Stimulated activated naive CD8-positive, alpha-beta T cell treated with anti-CD3 and anti-CD28 coated beads, Interleukin-15, amount 100 ng/mL, for 72 hours (primary cell): ENCODE measurements at regions not wholly inside any gene's neighbourhood (a gene's known extent, or its start where the extent isn't known, plus 50 kb on each side); places are given as distances from the start of the nearest gene placed in this dataset.

Experiments used
- ATAC-seq: fragments of 150-1000 bp; cut with Tn5 transposase; 2 replicates; pipeline ENCODE4 v1.10.0; 2021; ENCODE audit warnings: mild to moderate bottlenecking, moderate library complexity
- DNase-seq, 2 donors: peaks; one replicate each; pipeline ENCODE4 v3.0.0; 2021 to 2022
- H3K27ac Mint-ChIP-seq, 2 donors: one replicate each; pipeline ENCODE4 v1.8.0; 2022; ENCODE audit warnings: mild to moderate bottlenecking in 2 of 2, mixed read lengths in 2 of 2, moderate library complexity in 2 of 2
- H3K27me3 Mint-ChIP-seq: one replicate; pipeline ENCODE4 v1.8.0; 2022; ENCODE audit warnings: mixed read lengths
- H3K4me1 Mint-ChIP-seq: one replicate; pipeline ENCODE4 v1.8.0; 2022; ENCODE audit warnings: mild to moderate bottlenecking, mixed read lengths
- H3K4me3 Mint-ChIP-seq, 2 donors: one replicate each; pipeline ENCODE4 v1.8.0; 2022; ENCODE audit warnings: mild to moderate bottlenecking in 2 of 2, mixed read lengths in 2 of 2, moderate library complexity in 1 of 2
- H3K9me3 Mint-ChIP-seq, 2 donors: one replicate each; pipeline ENCODE4 v1.8.0; 2022; ENCODE audit warnings: mixed read lengths in 2 of 2

DNA sequence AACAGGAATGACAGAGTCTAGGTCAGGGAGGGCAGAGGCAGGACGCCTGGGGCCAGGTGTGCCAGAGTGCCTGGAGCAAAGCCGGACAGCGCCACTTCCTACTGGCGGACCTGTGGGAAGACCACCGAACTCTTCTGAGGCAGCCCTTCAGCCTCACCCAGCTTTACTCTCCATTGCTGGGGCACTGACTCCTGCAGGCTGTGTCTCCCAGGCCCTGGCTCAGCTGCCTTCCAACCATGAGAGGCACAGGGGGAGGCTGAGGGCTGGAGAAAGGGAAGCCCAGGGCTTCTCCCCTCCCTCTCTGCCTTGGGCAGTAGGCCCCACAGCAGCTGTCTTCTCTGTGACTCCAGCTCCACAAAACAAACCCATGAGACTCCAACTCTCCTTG, 139.6 kb upstream of the UNC5B start:
- Mint-ChIP-seq H3K27me3 (peaks cover 9% of the 10 kb centered on the region), H3K4me1 (no peaks in the 10 kb centered on the region), H3K9me3 (no peaks in the 10 kb centered on the region), H3K27ac (no peak overlapping the region), H3K4me3 (no peak overlapping the region)
- DNase-seq, result no peak
- no peak for ATAC-seq

DNA sequence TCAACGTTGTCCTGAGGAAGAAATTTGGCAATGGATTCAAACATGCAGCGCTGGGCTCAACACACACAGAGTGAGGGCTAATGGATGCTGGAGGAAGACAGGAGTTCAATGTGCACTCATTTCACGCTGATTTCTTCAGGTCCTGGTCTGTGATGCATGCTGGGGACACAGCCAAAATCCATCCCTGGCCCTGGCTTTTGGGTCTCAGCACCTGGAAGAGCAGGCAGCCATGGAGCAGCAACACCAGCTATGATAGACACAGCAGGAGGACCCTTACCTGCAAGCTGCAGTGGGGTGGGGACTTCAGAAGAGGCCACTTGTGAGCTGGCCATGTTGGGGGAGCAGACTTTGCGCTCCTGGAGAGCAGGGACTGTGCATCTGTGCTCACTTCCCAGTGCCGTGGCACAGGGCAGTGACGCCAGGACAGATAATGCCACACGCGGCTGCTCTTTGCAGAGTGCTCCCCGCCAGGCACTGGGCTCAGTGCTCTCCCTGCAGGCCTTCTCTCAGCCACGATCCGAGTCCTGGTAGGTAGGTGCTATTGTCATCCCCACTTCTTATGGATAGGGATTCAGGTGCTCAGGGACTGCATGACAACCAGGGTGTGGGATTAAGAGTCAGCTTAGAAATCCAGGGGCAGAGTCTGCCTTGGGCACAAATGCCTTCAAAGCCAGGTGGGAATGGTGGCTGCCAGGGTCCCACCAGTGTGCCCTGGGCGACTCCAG, 138.8 kb upstream of the UNC5B start:
- H3K9me3 Mint-ChIP-seq, result no peaks in the 10 kb centered on the region
- H3K4me3 Mint-ChIP-seq, result no peak overlapping the region
- ATAC-seq (no peak), DNase-seq (no peak)
- H3K27ac Mint-ChIP-seq, result no peak overlapping the region
- H3K4me1 Mint-ChIP-seq, result no peaks in the 10 kb centered on the region
- peaks cover 9% of the 10 kb centered on the region for H3K27me3 Mint-ChIP-seq

DNA sequence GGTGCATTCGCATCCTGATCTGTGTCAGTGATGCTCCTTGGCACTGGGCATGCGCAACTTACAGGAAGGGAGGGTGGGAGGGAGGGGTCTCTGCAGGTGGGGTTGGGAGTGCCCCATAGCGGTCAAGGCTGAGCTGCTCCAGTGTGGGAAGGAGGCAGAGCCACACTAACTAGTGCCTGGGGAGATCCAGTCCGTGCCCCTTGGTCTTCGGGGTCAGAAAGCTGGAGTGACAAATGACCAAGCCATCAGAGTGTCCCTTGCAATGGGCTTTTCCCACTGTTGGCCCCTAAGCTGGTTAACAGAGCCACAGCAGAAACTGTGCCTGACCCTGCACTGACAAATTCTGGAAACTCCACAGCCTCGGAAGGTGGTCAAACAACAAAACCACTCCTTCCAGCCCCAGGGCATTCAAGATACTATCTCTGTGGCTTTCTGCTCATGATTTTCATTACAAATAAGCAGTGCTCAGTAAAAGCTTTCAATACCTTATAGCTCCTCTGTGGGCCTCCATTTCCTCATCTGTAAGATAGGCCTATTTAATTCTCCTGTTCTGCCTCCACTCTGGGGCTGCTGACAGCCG, 138.1 kb upstream of the UNC5B start:
- H3K27me3 Mint-ChIP-seq, result peaks cover 9% of the 10 kb centered on the region
- no peaks in the 10 kb centered on the region for H3K9me3 Mint-ChIP-seq
- no peak overlapping the region for H3K27ac Mint-ChIP-seq
- H3K4me3 Mint-ChIP-seq, result no peak overlapping the region
- ATAC-seq, result no peak
- no peaks in the 10 kb centered on the region for H3K4me1 Mint-ChIP-seq
- no peak for DNase-seq

DNA sequence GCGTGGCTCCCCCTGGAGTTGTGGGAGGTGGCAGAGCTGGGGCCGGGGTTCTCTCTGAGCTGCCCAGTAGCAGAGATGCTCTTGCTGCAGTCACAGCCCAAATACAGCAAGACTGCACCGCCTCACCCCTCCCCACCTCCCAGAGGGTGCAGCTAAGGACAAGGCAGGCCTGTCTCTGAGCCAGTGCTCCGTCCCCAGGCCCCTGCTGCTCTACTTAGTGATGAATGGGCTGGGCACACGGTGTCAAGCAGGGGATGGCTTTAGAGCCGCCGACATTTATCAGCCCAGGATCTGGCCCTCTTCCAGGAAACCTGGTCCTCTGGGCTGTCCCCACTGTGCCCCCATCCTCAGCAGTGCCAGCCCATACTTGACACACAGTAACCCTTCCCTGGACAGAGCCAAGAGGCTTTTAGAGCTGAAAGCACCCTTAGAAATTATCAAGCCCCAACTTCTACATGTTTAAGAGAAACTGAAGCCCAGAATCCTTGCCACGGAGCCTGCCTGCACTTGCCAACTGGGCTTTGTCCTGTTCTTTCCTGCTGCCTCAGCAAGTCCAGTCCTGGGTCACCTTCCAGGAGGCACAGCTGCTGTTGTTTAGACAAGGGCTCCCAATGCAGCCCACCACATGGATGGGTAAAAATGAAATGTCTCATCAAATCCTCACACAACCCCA, 137.1 kb upstream of the UNC5B start:
- no peak for DNase-seq
- no peak overlapping the region for H3K4me3 Mint-ChIP-seq
- H3K4me1 Mint-ChIP-seq, result no peaks in the 10 kb centered on the region
- no peak for ATAC-seq
- H3K9me3 Mint-ChIP-seq, result no peaks in the 10 kb centered on the region
- no peak overlapping the region for H3K27ac Mint-ChIP-seq
- peaks cover 9% of the 10 kb centered on the region for H3K27me3 Mint-ChIP-seq

DNA sequence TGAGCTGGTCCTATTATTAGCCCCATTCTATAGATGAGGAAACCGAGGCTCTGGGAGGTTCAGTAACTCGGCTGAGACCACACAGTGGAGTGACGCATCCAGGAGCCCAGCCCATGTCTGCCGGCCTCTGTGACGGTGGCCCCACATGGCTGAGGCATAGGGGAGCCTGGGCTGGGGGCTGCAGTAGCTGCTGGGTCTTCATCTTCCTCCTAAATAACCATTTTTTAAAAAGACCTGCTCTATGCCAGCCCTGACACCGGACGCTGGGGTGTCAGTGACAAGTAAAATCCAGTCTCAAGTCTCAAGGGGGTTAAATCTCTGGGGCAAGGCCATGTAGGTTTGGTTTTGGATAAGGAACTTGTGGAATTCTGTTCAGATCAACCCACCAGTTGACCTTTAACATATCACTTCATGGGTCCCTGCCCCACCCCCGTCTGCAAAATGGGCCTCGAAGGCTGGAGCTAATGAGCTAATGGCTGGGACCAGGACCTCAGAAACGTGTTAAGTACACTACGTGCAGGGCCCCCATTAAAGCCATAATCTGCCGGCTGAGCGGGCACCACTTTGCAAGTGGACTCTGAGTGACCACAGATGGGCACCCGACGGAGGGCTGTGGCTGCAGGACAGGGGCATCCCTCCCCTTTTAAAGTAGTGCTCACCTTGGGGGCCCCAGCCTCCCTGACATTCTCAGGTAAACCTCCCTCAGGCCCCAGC, 136.5 kb upstream of the UNC5B start:
- DNase-seq (no peak), ATAC-seq (no peak)
- Mint-ChIP-seq H3K27me3 (peaks cover 9% of the 10 kb centered on the region), H3K27ac (no peak overlapping the region), H3K9me3 (no peaks in the 10 kb centered on the region), H3K4me1 (no peaks in the 10 kb centered on the region), H3K4me3 (no peak overlapping the region)

DNA sequence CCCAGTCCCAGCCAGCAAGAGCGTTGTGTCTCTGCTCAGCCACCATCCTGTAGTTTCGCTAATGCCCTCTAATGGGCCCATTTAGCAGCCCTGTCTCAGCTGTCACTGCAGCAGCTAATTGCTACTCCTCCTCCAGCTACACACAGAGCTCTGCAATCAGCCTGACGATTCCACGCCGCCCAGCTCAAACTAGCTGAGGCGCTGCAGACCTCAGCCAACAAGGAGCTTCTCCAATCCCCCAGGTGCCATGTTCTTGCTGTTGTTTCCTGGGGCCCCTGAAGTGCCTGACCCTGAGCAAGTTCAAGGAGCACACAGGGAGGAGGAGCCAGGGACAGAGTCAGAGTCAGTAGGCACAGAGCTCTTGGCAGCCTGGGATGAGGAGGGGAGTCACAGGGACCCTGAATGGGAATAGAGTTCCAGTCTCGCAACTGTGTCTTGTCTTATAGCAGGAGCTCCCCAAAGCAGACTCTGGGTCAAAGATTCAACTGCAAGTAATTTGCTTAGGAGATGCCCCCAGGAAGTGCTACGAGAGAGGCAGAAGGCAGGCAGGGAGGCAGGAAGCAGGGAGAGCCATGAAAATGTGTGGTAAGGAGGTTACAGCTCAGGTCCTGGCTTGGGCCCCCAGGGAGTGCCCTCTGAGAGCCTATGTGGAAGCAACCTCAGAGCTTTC, 135.8 kb upstream of the UNC5B start:
- Mint-ChIP-seq H3K27me3 (peaks cover 9% of the 10 kb centered on the region), H3K4me1 (no peaks in the 10 kb centered on the region), H3K4me3 (no peak overlapping the region), H3K9me3 (no peaks in the 10 kb centered on the region), H3K27ac (peak overlapping the region in 1 of 2 donors; percentile 46)
- no peak for ATAC-seq
- peak in 1 of 2 donors; percentile 4 for DNase-seq

DNA sequence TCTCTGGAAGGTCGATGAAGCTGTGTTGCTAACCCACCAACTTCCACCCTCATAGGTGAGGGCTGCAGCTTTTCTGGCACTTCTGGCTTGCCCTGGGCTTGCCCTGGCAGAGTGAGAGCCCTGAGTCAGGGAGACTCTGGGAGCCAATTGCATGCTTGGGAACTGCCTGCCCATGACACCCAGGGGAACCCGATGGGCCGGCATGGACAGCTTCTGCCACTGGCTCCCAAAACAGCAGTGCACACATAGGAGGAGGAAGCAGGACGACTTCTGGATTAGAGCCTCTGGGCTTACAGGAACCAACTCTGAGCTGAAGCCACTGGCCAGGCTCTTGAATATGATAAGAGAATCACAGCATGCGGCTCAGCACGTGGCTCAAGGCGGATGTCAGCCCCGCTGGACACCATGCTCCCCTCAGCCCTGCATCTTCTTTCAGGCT, 135.2 kb upstream of the UNC5B start:
- DNase-seq (peak in 1 of 2 donors; percentile 2), ATAC-seq (no peak)
- Mint-ChIP-seq H3K9me3 (no peaks in the 10 kb centered on the region), H3K4me3 (no peak overlapping the region), H3K27ac (peak overlapping the region in 1 of 2 donors; percentile 46), H3K27me3 (peaks cover 4% of the 10 kb centered on the region), H3K4me1 (no peaks in the 10 kb centered on the region)

DNA sequence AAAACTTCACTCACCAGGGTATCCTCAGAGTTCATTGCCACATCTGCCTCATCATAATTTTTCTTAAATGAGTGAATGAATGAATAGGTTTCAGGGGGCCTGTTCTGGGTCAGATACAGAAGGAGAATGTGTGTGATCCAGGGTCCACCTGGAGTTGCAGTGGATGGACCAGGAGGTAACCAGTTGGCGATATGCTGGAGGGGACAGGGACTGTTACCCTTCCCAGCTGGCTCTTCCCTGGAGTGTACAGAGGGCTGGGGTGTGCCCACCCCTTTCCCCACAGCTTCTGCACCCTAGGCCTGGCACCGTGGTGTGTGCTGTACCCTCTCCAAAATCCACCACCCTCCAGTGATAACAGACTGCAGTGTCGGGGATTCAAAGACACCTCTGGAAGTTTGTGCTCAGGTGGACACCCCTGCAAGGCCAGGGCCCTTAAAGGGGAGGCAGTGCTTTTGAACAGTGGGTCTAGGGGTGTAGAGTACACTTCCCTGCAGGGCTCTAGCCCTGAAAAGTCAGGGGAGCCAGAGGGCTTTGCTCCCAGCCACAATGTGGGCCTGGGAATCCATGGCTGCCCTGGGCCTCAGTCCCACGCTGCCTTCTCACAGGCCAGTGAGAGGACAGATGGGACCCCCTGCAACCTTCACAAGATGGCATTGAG, 134.4 kb upstream of the UNC5B start:
- Mint-ChIP-seq H3K4me3 (no peak overlapping the region), H3K27ac (no peak overlapping the region), H3K27me3 (no peaks in the 10 kb centered on the region), H3K9me3 (no peaks in the 10 kb centered on the region), H3K4me1 (no peaks in the 10 kb centered on the region)
- DNase-seq, result peak in 1 of 2 donors; percentile 2
- peak; percentile 24 for ATAC-seq

DNA sequence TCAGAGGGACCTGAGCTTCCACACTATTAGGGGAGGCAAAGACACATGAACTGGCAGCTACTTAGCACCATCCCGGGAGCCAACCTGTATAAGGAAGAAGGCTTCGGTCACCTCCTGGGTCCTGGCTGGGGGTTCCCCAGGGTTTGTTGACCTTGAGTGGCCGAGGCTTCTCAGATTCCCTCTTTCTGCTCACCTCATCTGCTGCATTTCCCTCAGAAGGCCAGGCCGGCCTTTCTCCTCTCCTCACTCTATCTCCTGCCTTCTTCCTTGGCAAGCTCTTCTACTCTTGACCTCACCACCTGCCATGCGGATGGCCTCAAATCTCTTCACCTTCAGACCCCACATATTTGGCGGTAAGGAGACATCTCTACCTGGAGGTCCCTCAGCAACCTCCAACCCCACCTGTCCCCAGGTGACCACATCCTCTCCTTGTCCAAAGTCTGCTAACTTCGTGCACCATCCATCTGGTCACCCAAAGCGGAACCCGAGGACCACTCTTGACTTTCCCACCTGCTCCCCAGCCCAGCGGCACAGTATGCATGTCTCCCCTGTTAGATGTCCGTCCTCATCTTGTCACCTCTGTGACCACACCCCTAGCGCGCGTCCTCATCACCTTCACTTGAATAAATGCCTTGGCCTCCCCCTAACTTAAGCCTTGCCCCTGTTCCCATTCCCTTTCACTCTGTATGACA, 133.8 kb upstream of the UNC5B start:
- no peaks in the 10 kb centered on the region for H3K9me3 Mint-ChIP-seq
- H3K27me3 Mint-ChIP-seq, result no peaks in the 10 kb centered on the region
- no peak overlapping the region for H3K4me3 Mint-ChIP-seq
- peak in 1 of 2 donors; percentile 6 for DNase-seq
- no peak for ATAC-seq
- H3K4me1 Mint-ChIP-seq, result no peaks in the 10 kb centered on the region
- H3K27ac Mint-ChIP-seq, result peak overlapping the region in 1 of 2 donors; percentile 21

DNA sequence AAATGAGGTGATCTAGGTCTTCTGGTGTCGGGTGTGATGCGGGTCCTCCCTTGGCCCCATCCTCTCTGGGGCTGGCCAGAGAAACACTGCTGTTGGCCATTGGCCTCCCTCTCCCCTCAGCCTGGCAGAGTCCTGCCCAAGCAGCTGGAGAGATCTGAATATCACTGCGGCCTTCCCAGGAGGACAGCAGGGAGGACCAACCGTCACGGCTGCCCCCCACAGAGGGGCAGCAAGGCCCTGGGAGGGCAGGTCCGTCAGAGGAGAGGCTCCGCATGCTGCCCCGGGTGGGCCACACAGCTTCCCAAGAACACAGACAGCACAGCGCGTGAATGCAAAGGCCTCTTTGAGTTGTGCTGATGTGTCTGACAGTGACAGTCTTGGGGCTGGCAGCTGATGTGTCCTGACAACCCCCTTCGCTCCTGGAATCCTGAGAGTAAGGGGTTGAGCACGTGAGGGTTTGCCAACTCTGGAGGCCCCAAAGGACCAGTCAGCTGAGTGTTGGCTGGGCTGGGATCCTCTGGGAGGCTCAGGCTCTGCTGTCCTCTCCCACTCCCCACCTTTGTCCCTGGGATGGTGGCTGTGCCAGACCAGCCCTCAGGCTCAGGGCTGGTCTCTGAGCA, 132.5 kb upstream of the UNC5B start:
- Mint-ChIP-seq H3K9me3 (no peaks in the 10 kb centered on the region), H3K4me3 (no peak overlapping the region), H3K27me3 (no peaks in the 10 kb centered on the region), H3K4me1 (no peaks in the 10 kb centered on the region), H3K27ac (peak overlapping the region in 1 of 2 donors; percentile 23)
- DNase-seq, result peak in 1 of 2 donors; percentile 1
- no peak for ATAC-seq

DNA sequence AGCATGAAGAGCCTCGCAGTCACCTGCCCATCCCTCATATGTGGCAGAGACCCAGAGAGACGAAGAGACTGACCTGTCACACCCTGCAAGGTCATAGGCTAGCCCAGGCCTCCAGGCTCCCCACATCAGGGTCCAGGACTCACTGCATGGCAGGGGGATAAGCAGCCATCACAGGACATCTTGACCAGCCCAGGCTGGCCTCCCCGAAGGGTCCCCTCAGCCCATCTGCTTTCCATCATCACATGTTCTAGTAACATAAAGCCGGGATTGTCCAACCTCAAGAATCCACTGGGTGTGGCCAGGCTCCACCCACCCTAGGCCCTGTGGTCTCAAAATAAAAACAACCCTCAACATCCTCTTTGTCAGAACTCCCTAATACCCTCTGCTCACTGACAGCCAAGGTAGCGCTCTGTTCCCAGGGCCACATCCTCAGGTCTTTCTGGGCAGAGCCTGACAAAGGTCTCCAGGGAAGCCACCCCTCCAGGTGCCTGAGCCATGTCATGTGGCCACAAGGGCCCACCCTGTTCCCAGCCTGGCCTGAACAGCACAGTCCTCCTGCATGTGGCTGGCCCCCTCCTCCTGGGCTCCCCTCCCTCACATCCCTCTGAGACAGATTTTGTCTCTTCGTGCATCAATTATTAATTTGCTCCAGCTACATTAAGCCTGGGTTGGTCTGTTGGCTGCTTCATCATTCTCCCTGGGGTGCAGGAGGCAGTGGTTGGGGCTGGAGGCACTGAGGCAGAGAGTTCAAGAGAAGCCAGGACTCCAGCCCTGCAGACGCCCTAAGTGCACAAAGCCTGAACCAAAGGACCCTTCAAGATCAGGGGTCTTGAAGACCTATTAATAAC, 131.8 kb upstream of the UNC5B start:
- H3K9me3 Mint-ChIP-seq, result no peaks in the 10 kb centered on the region
- H3K27me3 Mint-ChIP-seq, result no peaks in the 10 kb centered on the region
- H3K4me3 Mint-ChIP-seq, result no peak overlapping the region
- H3K4me1 Mint-ChIP-seq, result no peaks in the 10 kb centered on the region
- peak in 1 of 2 donors; percentile 8 for DNase-seq
- H3K27ac Mint-ChIP-seq, result no peak overlapping the region
- ATAC-seq, result no peak

DNA sequence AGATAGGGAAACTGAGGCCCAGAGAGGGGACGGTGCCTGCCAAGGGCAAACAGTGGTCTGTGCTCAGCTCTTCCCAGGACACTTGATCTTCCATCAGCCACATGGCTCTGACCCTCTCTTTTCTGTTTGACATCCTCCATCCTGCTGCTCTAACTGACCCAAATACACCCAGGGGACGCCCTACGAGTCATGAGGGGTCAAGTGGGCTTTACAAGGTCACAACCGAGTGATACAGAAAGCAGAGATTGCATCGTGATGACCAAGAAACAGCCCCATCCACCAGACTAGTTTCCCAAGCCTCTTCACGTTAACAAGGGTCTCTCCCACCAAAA, 131.2 kb upstream of the UNC5B start:
- DNase-seq, result no peak
- no peaks in the 10 kb centered on the region for H3K27me3 Mint-ChIP-seq
- no peak for ATAC-seq
- H3K9me3 Mint-ChIP-seq, result no peaks in the 10 kb centered on the region
- H3K4me3 Mint-ChIP-seq, result no peak overlapping the region
- no peaks in the 10 kb centered on the region for H3K4me1 Mint-ChIP-seq
- H3K27ac Mint-ChIP-seq, result no peak overlapping the region

DNA sequence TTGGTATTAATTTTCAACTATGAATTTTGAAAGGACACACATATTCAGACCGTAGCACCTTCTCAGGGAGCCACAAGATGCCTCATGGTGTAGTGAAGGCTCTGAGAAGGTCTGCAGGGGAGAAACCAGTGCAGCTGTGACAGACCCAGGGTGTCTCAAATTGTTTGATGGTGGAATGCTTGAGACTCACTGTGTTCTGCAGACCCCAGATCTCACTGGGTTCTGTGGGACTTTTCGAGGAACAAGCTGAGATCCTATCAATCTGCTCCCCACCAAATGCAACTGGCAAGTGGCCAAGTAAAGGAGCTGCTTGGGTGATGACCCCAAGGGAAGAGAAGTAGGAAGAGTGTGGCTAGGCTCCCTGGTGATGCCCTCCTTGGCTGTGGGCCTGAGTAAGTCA, 130.5 kb upstream of the UNC5B start:
- Mint-ChIP-seq H3K4me3 (no peak overlapping the region), H3K27me3 (no peaks in the 10 kb centered on the region), H3K27ac (no peak overlapping the region), H3K4me1 (no peaks in the 10 kb centered on the region), H3K9me3 (no peaks in the 10 kb centered on the region)
- DNase-seq, result no peak
- no peak for ATAC-seq
